Activated CD4-positive, alpha-beta T cell treated with anti-CD3 and anti-CD28 coated beads, Interleukin-2, amount 50 U/mL, for 1 hour (primary cell): ENCODE measurements at regions not wholly inside any gene's neighbourhood (a gene's known extent, or its start where the extent isn't known, plus 50 kb on each side); places are given as distances from the start of the nearest gene placed in this dataset.
"Not testable (repeated sequence)": the region's sequence is repeated elsewhere in the genome, so short reads cannot be mapped to it uniquely, and the experiment has no call there.

Experiments used
- DNase-seq: peaks from one replicate; pipeline ENCODE4 v3.0.0-alpha.2; 2020

- no peak for DNase-seq
Observed at GRCh38 chr13:72585254-72585653, 142.2 kb downstream of the MZT1 start.

GRCh38 chr13:72571191-72571590 is 156.2 kb downstream of the MZT1 start:
- no peak for DNase-seq

- no peak for DNase-seq
Observed at GRCh38 chr13:72570019-72570418, 157.4 kb downstream of the MZT1 start.

GRCh38 chr13:72567566-72567965 is 159.9 kb downstream of the MZT1 start:
- DNase-seq, result no peak

- no peak for DNase-seq
Observed at GRCh38 chr13:72566526-72566925, 160.9 kb downstream of the MZT1 start.

GRCh38 chr13:72565893-72566292 is 161.5 kb downstream of the MZT1 start:
- no peak for DNase-seq

GRCh38 chr13:72562686-72563085 is 164.7 kb downstream of the MZT1 start:
- DNase-seq, result no peak

GRCh38 chr13:72561791-72562190 is 165.6 kb downstream of the MZT1 start:
- no peak for DNase-seq

- no peak for DNase-seq
Observed at GRCh38 chr13:72559716-72560115, 167.7 kb downstream of the MZT1 start.

- DNase-seq, result no peak
Observed at GRCh38 chr13:72556945-72557344, 170.5 kb downstream of the MZT1 start.

GRCh38 chr13:72555601-72556000 is 171.8 kb downstream of the MZT1 start:
- DNase-seq, result no peak

- no peak for DNase-seq
Observed at GRCh38 chr13:72552731-72553130, 174.7 kb downstream of the MZT1 start.

- DNase-seq, result not testable (repeated sequence)
Observed at GRCh38 chr13:72545895-72546294, 181.5 kb downstream of the MZT1 start.

GRCh38 chr13:72545030-72545719 is 182.3 kb downstream of the MZT1 start:
- no peak for DNase-seq

GRCh38 chr13:72544042-72544441 is 183.4 kb downstream of the MZT1 start:
- DNase-seq, result no peak

- no peak for DNase-seq
Observed at GRCh38 chr13:72542241-72542640, 185.2 kb downstream of the MZT1 start.

GRCh38 chr13:72541674-72542073 is 185.8 kb downstream of the MZT1 start:
- DNase-seq, result no peak

GRCh38 chr13:72540881-72541280 is 186.5 kb downstream of the MZT1 start:
- DNase-seq, result no peak

GRCh38 chr13:72539925-72540324 is 187.5 kb downstream of the MZT1 start:
- DNase-seq, result no peak

GRCh38 chr13:72537782-72538181 is 189.6 kb downstream of the MZT1 start:
- DNase-seq, result no peak

GRCh38 chr13:72537395-72537780 is 190.0 kb downstream of the MZT1 start:
- DNase-seq, result no peak

- no peak for DNase-seq
Observed at GRCh38 chr13:72536714-72537394, 190.6 kb downstream of the MZT1 start.

- DNase-seq, result no peak
Observed at GRCh38 chr13:72534951-72535640, 192.3 kb downstream of the MZT1 start.

- DNase-seq, result no peak
Observed at GRCh38 chr13:72530471-72530870, 197.0 kb downstream of the MZT1 start.
